NCI-H1048 (cell line): ENCODE measurements at regions not wholly inside any gene's neighbourhood (a gene's known extent, or its start where the extent isn't known, plus 50 kb on each side); places are given as distances from the start of the nearest gene placed in this dataset.
"Not testable (repeated sequence)": the region's sequence is repeated elsewhere in the genome, so short reads cannot be mapped to it uniquely, and the experiment has no call there.

Experiments
- DNase-seq: peaks from one replicate; lab custom pipeline; 2025; lab: John Stamatoyannopoulos, UW

DNA sequence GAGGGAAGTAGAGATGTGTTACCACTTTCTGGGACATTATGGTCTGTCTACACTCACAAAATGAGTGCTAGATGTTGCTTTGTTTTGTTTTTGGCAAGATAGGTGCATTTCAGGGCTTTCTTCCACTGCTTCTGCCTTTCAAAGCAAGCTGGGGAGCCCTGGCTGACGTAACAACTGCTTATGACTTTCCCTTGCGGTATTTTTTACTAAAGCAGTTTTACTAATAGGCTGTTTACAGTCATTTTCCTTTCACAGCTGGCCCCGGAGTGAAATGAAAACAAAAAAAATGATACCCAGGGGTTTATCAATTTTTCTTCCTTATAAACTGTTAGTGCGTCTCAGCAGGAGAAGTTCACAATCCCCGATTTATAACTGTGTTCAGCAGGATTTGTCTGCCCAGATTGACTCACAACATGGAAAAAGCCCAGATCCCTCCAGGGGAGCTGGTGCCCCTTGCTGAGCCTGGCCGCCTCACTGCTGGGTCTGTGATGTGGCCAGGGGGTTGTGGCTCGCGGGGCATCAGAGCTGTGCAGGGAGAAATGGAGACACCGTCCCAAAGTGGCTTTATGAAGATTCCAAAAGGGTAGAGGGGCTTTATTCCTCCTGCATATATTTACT lies 184.4 kb upstream of the HS3ST3A1 start:
- DNase-seq = no peak

DNA sequence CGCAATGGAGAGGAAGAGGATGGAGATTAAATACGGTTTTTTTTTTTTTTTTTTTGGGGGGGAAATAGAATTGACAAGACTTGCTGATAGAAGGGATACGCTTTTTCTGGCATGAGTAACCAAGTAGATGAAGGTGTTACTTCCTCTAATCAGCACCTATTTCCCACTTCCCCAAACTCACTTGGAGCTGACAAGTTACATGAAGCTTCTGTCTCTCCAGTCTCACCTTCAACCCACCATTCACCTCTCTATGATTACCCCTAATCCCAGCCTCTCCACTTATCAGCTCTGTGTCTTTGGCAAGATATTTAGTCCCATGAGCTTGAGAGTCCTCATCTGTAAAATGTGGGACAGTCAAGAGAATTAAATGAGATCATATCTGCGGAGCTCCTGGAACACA lies 185.9 kb upstream of the HS3ST3A1 start:
- no peak for DNase-seq

DNA sequence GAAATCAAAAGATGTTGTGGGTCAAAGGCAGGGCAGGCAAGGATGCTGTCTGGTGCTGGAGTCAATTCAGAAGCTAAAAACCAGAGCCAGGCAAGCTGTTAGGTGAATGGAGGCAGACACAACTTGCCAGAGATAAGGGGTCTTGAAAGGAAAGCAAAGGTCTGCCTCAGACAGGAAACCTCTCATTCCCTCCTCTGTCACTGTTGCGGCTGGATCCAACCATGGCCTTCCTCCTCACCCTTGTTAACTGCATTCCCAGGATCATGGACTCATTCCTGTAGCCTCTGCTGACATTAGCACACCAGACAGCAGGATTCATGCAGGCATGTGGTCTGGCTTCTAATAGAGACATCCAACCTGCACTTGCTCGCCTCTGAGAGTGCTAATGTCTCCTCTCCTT lies 186.7 kb upstream of the HS3ST3A1 start:
- no peak for DNase-seq

DNA sequence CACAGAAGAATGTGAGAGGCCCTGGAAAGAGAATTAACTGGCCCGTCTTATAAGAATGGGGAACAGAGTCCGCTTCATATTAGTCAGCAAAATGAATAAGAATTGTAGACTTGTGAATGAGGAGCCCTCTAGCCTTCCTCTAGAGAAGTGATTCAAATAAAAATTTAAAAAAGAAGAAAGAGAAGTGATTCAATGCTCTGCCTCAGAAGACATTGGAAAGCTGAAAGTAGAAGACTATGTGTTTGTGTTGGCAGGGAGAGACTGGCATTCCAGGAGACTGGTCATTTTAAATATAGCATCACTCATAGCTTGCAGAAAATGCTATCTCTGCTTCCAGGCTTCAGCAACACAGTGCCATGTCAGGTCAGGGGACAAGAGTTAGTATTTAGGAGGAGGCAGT lies 190.6 kb upstream of the HS3ST3A1 start:
- no peak for DNase-seq

DNA sequence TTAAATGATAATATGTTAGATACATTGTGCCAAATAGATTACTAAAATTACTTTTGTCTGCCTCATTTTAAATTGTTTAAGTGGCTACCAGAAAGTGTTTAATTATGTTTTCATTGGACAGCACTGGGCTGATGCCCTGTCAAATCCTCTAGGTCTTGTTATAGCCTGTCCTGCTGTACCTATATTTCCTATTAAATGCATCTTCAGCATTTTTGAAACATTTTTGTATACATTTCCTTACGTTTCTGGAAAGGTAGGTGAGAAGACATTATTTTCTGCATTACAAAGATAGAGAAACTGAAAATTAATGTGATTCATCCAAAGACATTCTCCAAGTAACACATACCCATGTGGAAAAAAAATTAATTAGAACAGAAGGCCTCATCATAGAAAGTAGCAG lies 192.2 kb upstream of the HS3ST3A1 start:
- no peak for DNase-seq

DNA sequence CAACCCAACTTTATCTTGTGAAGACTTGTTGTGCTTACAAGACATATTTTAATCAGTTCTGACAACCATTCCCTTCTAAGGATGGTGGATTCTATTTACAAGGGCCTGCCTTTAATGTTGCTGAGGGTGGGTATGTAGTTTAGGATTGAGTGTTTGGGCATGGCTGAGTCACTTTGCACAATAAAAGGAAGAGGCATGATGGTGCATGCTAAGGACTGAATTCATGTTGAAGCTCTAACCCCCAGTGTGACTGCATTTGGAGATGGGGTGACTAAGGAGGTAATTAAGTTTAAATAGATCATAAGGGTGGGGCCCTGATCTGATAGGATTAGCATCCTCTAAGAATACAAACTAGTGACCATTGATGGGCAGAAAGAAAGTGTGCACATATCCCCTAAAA lies 196.1 kb upstream of the HS3ST3A1 start:
- DNase-seq = no peak

DNA sequence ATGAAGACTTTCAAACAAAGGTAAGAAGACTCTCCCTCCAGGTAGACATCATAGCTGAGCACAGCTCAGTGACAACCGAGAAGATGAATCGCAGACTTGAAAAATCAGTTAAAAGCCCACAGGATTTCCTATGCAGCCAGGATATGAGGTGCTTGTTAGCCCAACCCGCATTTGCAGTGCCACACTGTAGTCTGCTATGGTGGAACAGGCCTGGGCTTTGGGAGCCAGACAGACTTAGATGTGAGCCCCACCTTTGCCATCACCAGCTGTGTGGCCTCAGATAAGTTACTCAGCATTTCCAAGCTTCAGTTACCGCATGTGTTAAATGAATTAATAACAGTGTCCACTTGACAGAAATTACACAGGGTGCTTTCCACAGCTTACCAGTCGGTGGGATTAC lies 204.4 kb upstream of the HS3ST3A1 start:
- DNase-seq = no peak

DNA sequence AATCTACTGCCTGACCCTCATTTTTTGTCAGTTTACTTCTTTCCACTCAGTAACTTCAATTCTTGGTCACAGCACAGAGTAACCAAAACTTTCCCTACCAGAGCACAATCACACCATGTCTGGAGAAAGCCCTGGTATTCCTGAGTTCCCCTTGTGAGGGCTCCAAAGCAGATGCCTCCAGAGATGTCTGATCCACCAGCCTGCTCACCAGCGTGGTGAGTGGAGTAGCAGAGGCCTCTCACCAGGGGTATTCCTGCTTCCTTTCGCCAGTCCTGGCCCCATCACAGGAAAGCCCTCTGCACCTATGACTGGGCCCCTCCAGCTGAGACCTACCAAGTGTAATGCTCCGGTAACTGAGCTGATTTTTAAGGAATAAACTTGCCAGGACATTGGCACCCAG lies 205.4 kb upstream of the HS3ST3A1 start:
- no peak for DNase-seq

DNA sequence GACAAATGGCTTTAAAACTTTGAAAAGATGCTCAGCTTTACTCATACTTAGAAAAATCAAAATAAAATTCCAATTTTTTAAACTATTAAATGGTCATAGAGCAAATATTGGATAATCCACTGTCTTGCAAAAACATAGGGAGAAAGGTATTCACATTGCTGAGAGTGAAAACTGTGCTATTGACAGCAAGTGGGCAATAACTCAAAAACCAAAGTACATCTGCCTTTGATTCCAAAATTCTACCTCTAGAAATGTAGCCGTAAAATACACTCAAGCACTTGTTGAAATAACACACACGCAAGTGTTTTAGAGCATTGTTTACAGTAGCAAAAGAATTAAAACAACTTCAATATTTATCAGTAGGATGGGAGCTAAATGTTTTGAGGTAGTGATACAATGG lies 210.6 kb upstream of the HS3ST3A1 start:
- no peak for DNase-seq

DNA sequence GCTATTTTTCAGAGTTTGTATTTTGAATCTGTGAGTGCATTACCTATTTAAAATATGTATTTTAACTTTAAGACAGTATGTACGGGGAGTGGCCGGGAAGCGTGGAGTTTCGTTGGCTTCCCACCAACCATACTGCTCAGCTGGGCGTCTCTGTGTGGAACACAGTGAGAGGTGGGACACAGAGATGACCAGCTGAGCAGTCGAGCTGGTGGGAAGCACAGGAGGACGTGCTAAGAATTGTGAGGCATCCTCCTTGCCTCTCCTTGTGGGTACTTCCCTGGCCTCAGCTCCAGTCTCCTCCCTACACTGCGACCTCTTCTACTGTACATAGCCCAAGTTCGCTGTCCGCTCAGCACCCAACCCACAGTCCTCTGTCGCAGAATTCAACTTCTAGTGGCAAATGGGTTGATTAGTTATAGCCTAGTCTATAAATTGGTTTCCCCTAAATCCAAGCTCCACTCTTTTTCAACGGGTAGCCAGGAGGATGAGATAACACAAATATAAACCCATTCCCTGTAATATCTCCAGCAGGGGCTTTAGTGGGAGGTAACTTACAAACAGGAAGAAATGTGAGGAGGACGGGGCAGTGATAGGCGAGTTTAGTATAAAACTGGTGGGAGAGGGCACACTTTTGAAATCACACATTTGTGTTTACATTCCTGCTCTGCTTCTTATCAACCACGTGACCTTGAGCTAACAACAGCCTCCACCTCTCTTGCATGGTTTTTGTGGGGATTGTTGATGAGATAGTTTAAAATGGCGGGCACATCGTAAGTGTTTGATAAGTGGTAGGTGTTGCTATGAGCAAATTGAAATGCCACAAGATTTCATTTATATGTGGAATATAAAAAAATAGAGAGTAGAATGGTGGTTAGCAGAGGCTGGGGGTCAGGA lies 211.9 kb upstream of the HS3ST3A1 start:
- no peak for DNase-seq

DNA sequence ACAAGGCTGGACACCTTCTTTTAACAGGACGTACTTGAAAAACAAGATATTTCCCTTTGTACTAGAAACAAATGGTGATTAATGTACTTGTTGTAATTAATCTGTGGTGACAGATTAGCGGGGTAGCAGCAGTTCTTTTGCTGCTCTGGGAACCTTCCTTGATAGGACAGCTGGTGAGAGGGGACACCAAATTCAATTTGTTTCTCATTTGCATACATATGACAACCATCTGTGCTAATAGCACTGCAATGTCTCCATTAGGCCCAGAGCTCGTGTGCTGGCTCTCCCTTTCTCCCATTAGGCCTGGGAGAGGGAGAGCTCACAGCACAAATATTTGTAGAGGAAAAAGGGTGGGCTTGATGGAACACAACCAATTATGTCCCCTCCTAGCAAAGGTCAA lies 221.0 kb upstream of the HS3ST3A1 start:
- no peak for DNase-seq

DNA sequence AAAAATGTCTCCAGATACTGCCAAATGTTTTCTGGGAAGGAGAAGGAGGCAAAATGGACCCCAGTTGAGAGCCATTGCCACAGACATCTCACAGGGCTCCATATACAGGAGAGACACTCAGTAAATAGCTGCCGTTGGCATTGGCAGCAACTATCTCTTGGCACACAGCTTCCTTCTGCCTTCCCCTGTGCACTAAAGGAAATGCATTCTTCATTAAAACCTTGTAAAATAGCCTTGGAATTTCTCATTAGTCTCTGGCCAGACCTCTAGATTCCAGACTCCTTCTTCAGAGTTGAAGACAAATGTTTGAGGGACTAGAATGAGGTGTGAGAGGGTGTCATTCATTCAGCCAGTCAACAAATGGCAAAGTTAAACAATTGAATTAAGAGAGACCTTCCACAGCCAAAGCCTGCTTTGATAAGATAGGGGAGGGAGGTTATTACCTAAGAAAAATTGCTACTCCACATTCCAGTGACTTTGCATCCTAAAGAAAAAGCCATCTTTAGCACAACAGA lies 223.9 kb upstream of the HS3ST3A1 start:
- DNase-seq = no peak

DNA sequence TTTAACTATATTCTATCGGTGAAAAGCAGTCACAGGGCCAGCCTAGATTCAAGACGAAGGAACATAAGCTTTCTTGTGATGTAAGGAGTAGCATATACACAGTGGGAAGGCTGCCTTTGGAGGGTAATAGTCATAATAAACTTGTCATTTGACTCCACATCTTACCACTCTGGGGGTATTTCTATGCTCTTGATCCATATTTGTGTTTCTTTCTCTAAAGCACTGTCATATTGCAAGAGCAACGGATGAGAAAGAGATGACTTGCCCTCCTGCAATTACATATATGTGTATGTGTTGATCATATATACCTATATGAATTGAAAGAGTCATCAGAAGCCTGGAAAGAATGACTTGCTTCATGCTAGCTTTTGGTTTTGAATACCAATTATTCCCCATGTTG lies 225.4 kb upstream of the HS3ST3A1 start:
- no peak for DNase-seq

DNA sequence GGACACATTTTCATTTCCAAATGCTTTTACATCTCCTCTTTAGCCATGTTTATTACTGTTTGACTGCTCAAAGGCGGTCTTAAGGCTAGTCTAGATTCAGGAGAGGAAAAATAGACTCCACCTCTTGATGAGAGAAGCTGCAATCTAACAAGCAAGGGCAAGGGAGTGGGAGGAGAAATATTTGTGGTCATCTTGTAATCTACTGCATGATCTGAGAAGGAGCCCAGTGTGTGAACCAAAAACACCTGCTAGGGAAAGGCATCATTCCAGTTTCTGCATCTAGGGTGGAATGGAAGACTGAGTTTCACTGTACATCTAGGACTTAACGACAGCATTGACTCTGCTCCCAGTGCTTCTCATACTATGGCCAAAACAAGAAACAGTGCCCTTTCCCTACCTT lies 232.2 kb upstream of the HS3ST3A1 start:
- no peak for DNase-seq

DNA sequence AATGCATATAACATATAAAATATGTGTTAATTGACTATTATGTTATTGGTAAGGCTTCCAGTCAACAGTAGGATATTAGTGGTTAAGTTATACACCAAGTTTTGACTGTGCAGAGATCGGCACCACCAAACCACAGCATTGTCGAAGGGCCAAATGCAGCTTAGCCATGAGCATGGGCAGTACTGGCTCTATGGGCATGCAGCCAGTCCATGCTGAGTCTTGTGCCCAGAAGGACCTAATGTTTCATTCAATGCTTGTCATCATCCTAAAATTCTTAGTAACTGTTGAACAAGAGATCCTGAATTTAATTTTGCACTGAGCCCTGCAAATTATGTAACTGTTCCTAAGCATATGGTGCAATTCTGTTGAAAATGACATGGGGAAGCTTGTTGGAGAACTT lies 233.4 kb upstream of the HS3ST3A1 start:
- DNase-seq = no peak

DNA sequence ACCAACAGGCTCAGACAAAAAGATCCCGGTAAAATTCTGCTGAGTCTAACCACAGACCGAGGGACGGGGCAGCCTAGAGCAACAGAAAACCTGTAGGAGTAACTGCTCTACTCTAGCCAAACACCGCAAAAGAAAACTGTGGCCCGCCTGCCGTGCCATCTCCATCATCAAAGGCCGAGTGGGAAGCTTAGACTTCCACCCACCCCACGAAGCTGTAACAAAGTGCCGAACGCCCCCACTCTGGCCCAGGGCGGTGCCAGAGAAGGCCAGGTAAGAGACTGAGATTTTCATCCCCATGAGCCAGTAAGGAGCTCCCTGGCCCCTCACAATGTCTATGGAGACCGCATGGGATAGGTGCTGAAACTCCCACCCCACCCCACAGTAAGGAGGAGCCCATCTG lies 231.9 kb upstream of the COX10 start:
- DNase-seq = no peak

DNA sequence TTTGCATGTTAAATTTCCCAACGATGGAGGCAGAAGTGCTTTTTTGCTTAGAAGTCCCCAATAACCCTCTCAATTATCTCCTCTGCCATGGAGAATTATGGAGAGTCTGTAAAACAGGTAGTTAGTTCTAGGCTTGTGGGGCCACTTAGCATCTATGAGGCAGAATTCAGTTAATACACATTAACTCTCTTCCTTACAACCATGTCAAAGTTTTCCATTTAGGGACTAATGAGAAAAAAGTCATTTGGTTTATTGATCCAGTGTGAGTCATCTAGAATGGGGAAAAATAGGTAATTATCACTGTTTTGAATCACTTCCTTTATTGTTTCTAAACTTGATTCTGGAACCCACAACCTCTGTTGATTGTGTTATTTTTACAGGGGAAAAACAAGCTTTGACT lies 229.1 kb upstream of the COX10 start:
- no peak for DNase-seq

DNA sequence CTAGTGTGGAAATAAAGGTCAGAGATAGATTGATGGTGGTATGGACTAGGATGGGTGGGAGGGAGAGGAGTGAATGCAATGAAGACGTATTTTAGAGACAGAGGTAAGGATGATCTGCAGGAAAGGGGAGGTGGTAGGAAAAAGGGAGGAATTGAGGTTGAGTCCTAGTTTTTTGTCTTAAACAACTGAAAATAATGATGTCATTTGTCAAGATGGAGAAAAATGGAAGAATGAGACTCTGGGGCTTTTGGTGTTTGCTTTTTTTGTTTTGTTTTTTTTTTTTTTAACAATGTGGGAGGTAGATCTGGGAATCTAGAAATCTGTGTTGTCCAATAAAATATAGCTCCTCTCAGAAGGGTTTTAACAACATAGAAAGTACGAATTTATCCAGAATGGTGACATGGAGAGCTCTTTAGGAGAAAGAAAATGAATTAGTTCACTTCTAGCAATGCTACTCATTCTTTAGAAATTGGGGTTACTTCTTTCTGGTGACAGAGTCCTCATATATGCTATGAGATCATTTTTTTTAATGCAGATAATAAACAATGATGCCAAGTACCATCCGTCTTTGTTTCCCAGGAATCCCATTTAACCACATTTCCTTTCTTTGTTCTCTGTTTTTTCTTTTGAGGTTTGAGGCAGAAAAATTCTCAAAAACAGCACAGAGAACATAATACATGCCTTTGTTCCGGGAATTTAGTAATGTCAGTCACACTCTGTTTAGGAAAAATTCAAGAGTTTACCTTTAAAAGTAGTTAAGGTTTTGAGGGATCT lies 225.3 kb upstream of the COX10 start:
- DNase-seq = no peak

DNA sequence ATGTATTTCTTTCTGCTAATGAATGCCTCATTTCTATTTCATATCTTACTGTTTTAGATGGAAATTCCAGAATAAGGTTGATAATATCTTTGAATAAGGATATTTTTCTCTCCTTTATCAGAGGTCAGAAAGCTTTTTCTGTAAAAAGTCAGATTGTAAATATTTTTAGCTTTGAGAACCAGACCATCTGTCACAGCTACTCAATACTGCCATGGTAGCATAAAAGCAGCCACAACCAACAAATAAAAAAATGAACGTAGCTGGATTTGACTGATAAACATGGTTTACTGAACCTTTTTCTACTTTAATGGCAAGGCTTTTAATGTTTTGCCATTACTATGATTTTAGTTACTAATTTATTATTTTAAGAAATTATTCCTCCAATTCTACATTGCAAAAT lies 217.4 kb upstream of the COX10 start:
- no peak for DNase-seq

DNA sequence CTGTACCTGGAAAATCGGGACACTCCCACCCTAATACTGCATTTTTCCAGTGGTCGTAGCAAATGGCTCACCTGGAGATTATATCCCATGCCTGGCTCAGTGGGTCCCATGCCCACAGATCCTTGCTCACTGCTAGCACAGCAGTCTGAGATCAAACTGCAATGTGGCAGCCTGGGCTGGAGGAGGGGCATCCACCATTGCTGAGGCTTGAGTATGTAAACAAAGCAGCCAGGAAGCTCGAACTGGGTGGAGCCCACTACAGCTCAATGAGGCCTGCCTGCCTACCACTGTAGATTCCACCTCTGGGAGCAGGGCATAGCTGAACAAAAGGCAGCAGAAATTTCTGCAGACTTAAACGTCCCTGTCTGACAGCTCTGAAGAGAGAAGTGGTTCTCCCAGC lies 213.6 kb upstream of the COX10 start:
- DNase-seq = not testable (repeated sequence)

DNA sequence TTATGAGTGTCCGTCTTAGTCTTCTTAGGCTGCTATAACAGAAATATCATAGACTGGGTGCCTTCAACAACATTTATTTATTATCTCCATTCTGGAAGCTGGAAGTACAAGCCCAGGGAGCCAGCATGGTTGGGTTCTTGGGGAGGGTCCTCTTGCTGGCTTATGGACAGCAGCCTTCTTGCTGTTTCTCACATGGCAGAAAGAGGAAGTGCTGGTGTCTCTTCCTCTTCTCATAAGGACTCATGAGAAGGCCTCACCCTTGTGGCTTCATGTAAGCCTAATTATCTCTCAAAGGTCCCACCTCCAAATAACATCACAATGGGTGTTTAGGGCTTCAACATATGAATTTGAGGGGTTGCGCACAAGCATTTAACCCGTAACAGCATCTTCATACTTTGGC lies 207.0 kb upstream of the COX10 start:
- no peak for DNase-seq

DNA sequence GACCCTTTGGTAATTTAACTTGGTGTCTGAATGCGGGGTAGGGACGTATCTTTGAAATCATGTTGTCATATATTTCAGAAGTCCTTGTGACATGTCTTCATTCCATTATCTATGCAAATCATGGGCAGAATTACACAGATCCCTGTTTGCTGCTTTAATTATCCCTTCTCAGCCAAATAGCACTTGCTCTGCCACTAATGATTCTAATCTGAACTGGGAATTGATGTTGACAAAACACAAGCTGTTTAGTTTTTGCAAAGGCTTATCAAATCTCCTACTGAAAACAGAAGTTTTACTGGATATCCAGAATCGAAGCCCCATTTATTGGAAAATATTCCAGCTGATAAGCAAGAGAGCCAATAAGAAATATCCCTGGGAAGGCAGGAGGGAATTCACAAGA lies 205.9 kb upstream of the COX10 start:
- no peak for DNase-seq

DNA sequence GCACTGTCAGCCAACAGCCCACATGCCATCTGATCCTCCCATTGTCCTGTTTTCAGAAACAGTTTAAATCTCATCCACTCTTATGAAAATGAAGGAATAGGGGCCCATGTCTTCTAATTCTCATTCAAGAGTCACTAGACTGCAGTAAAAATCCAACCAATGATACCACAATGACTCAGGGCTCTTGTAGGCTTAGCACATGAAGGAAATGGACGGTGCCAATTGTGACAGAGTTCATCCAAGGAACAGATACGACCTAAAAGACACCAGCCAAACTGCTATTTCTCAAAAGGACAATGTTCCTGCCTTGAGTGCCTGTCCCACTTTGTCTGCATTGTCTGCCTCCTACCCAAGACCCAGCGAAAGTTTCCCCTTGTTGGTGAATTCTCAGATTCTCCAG lies 204.8 kb upstream of the COX10 start:
- no peak for DNase-seq
